ENCODE measurements at regions not wholly inside any gene's neighbourhood (a gene's known extent, or its start where the extent isn't known, plus 50 kb on each side); places are given as distances from the start of the nearest gene placed in this dataset.

DNA sequence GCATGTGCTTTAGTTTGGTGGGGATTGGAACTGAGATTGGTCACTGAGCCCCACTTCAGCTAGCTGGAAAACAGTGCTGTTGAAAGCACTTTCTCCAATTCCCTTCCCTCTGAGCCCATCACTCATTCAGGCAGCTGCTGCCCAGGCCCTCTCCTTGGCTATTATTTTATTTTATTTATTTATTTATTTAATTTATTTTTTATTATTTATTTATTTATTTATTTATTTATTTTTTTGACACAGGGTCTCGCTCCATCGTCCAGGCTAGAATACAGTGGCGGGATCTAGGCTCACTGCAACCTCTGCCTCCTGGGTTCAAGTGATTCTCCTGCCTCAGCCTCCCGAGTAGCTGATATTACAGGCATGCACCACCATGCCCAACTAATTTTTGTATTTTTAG lies 51.8 kb upstream of the RBPJ start:
- TF ChIP-seq POLR2A (IDR thresholded peaks at IDR 0.05; ENCODE audit: low read length): no peak
- no peak for TF ChIP-seq GATA1 (IDR thresholded peaks at IDR 0.05; ENCODE audit: low read depth, low read length)

All from erythroblast (primary cell).